GM23338 (cell line): ENCODE measurements at regions not wholly inside any gene's neighbourhood (a gene's known extent, or its start where the extent isn't known, plus 50 kb on each side); places are given as distances from the start of the nearest gene placed in this dataset.

Source experiments
- EZH2 ChIP-seq: fragments of 200-600 bp; sonication (generic); IDR thresholded peaks from one replicate; pipeline ENCODE4 v1.8.0; 2017; ENCODE audit warnings: antibody characterized with exemption, mild to moderate bottlenecking, low read depth; ENCODE audit not compliant: unreplicated experiment
- JUNB ChIP-seq: IDR thresholded peaks from one replicate; pipeline ENCODE4 v1.6.1; 2016; ENCODE audit warnings: antibody characterized with exemption; ENCODE audit not compliant: unreplicated experiment
- NANOG ChIP-seq: IDR thresholded peaks from 2 replicates; pipeline ENCODE4 v1.6.1; 2016; ENCODE audit warnings: antibody characterized with exemption, borderline replicate concordance
- POLR2AphosphoS5 ChIP-seq: IDR thresholded peaks from 2 replicates; pipeline ENCODE4 v1.6.1; 2016; ENCODE audit warnings: antibody characterized with exemption, low read depth
- ZNF114 ChIP-seq: fragments of 250-450 bp; sonication (Bioruptor Pico); IDR thresholded peaks from 2 replicates; pipeline ENCODE4 v1.5.0; 2020; ENCODE audit warnings: mild to moderate bottlenecking, moderate library complexity
- ZNF331 ChIP-seq: fragments of 250-450 bp; sonication (Bioruptor Pico); IDR thresholded peaks from 2 replicates; pipeline ENCODE4 v1.5.0; 2020; ENCODE audit warnings: low read depth, mild to moderate bottlenecking, moderate library complexity
- TF ChIP-seq, protein P1 (sequence below), 2 experiments: fragments of 200-600 bp in 1 of 2; sonication (generic) in 1 of 2; conservative IDR thresholded peaks; 2 replicates each; pipeline versions ENCODE4 v1.5.1 to v1.6.1; 2016 to 2017; ENCODE audit warnings: antibody characterized with exemption in 2 of 2, low read depth in 2 of 2, mild to moderate bottlenecking in 2 of 2, moderate library complexity in 1 of 2
- TF ChIP-seq, protein P2 (sequence below): IDR thresholded peaks from one replicate; pipeline ENCODE4 v1.6.1; 2018; ENCODE audit warnings: antibody characterized with exemption; ENCODE audit not compliant: unreplicated experiment

DNA sequence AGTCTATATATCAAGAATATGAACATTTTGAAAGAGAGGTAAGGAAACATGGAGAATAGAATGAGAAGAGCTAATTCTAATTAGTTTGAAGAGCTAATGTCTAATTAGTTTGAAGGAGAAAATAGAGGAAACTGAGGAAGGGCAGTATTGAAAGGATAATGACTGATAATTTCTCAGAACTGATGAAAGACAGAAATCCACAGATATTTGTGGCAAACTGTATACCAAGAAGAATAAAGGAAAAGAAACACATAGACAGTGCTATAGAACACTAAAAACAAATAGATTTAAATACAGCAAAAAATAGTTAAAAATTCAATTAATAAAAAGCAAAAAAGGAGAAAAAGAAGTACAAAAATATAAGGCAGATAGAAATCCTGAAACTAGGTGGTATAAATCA, 354.4 kb downstream of the QKI start:
- no peak for TF ChIP-seq NANOG
- TF ChIP-seq, protein P1, sequence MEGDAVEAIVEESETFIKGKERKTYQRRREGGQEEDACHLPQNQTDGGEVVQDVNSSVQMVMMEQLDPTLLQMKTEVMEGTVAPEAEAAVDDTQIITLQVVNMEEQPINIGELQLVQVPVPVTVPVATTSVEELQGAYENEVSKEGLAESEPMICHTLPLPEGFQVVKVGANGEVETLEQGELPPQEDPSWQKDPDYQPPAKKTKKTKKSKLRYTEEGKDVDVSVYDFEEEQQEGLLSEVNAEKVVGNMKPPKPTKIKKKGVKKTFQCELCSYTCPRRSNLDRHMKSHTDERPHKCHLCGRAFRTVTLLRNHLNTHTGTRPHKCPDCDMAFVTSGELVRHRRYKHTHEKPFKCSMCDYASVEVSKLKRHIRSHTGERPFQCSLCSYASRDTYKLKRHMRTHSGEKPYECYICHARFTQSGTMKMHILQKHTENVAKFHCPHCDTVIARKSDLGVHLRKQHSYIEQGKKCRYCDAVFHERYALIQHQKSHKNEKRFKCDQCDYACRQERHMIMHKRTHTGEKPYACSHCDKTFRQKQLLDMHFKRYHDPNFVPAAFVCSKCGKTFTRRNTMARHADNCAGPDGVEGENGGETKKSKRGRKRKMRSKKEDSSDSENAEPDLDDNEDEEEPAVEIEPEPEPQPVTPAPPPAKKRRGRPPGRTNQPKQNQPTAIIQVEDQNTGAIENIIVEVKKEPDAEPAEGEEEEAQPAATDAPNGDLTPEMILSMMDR (conservative IDR thresholded peaks at IDR 0.05; ENCODE audit: low read depth in 2 of 2): no peak
- TF ChIP-seq POLR2AphosphoS5: no peak
- no peak for TF ChIP-seq JUNB
- TF ChIP-seq, protein P2, sequence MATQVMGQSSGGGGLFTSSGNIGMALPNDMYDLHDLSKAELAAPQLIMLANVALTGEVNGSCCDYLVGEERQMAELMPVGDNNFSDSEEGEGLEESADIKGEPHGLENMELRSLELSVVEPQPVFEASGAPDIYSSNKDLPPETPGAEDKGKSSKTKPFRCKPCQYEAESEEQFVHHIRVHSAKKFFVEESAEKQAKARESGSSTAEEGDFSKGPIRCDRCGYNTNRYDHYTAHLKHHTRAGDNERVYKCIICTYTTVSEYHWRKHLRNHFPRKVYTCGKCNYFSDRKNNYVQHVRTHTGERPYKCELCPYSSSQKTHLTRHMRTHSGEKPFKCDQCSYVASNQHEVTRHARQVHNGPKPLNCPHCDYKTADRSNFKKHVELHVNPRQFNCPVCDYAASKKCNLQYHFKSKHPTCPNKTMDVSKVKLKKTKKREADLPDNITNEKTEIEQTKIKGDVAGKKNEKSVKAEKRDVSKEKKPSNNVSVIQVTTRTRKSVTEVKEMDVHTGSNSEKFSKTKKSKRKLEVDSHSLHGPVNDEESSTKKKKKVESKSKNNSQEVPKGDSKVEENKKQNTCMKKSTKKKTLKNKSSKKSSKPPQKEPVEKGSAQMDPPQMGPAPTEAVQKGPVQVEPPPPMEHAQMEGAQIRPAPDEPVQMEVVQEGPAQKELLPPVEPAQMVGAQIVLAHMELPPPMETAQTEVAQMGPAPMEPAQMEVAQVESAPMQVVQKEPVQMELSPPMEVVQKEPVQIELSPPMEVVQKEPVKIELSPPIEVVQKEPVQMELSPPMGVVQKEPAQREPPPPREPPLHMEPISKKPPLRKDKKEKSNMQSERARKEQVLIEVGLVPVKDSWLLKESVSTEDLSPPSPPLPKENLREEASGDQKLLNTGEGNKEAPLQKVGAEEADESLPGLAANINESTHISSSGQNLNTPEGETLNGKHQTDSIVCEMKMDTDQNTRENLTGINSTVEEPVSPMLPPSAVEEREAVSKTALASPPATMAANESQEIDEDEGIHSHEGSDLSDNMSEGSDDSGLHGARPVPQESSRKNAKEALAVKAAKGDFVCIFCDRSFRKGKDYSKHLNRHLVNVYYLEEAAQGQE: no peak
- no peak for TF ChIP-seq ZNF114
- no peak for TF ChIP-seq ZNF331 (CRISPR knock-in tag)
- TF ChIP-seq EZH2: no peak
